GM19455 (cell line): ENCODE measurements at regions not wholly inside any gene's neighbourhood (a gene's known extent, or its start where the extent isn't known, plus 50 kb on each side); places are given as distances from the start of the nearest gene placed in this dataset.
"Not testable (repeated sequence)": the region's sequence is repeated elsewhere in the genome, so short reads cannot be mapped to it uniquely, and the experiment has no call there.

Experiments used
- ATAC-seq: cut with Tn5 transposase; IDR thresholded peaks from one replicate; pipeline ENCODE4 v1.9.1; 2021; ENCODE audit not compliant: unreplicated experiment

DNA sequence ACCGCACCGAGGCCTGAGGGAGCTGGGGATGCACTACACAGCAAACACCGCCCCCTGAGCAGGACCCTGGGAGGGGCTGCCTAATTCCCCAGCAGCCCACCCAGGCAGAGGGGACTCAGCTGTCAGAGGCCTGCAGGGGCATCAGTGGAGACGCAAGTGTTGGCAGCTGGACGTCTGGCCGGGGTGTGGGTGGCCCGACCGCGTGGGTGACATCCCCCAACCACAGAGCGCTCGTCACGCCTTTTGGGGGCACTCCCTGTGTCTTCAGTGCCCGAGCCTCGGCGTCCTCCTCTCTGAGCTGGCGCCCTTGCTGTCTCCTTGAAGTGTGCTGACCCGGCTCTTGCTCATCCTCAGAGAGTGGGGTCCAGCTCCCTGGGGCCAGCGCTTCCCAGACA is 150.2 kb downstream of the BRD1 start:
- no peak for ATAC-seq

DNA sequence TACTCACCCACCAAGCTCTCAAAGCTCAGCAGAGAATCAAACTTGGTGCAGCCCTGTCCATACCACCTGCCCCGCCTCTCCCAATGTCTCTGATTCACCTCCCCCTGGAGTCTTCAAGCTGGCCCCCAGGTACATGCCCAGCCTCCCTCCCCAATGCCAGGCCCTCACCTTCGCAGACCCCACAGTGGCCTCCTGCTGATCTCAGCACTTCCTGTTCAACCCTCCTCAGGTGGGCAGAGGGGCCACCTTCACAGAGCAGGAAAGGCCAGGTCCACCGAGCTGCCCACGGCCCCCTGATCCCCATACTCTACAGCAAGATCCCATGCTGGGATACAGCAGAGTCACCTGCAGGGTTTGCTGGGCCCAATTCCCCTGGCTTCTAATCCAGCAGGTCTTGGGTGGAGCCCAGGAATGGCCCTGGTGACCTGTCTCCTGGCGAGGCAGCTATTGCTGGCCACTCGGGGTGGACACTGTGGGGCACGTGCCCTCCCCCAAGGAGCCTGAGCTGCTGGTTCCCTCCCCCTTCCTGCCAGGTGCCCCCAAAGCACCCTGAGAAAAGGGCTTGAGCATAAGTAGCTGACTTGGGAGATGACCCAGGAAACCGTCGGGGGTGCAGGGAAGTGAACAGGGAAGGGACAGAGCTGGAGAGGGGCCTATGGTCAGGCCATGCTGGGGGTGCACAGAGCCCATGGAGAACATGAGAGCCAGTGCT is 150.7 kb downstream of the BRD1 start:
- ATAC-seq: no peak

DNA sequence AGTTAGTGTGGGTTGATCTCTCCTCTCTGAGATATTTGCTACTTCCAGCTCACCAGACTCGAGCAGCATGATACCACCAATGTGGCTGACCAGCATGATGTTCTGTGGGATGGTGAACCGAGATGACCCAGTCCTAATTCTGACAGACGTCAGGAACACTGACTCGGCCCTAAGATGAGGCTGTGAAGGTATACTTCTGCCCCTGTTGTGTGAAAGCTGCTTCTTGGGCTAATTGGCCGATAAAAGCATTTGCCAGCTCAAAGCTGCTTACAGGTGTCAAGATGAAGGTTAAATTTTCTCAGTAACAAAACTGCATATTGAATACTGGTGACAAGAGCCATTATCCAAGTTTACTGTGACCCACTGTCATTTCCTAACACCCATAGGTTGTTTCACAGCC is 151.4 kb downstream of the BRD1 start:
- ATAC-seq: no peak

DNA sequence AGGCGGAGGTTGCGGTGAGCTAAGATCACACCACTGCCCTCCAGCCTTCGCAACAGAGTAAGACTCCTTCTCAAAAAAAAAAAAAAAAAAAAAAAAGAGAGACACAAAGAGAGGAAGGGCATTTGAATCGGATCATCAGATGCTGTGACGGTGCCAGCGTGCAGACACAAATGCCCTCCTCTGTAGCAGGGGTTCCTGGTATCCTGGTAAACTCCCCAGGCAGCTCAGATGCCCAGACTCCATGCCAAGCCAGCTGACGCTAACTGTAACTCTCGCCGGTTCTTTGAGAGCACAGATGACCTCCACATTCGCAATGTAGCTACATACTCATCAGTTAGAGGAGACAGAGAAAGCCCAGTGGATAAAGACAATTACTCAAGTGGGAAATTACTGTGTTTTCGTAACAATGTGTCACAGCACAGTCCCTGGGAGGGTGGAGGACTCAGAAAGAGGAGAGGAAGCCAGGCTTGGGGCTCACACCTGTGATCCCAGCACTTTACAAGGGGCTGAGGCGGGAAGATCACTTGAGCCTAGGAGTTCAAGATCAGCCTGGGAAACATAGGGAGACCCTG is 153.1 kb downstream of the BRD1 start:
- no peak for ATAC-seq

DNA sequence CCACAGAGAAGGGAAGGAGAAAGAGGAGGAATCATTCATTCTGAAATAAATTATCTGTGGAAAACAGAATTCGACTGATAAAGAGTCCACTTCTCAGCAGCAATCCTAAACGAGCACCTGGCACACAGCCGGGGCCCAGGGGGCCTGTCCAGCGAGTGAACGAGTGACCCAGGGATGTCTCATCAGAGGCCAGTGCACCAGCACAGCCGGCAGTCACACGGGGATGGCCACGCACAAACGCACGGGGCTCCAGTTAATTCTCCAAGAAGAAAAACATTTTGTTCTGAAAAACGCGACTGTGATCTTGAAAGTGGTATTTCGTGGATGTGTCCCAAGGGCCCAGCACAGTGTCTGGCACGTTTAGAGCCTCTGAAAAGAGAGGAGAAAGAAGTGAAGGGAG is 154.6 kb downstream of the BRD1 start:
- no peak for ATAC-seq

DNA sequence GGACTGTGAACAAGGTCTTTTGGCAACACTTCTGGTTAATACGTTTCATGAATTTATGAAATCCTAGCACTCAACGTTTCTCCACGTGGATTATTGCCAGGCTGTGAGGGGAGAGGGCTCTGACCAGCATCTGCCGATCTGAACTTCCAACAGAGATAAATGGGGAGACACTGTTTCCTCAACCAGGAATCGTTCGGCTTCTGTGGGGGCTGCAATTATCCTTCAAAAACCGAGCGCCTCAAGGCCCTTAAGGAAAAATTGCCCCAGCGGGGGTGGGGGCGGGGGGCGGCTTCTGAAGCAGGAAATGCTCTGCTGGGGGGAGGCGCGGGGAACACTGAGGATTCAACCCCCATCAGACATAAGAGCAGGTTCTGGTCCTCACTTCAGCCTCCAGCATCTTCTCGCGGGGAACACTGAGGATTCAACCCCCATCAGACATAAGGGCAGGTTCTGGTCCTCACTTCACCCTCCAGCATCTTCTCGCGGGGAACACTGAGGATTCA is 155.6 kb downstream of the BRD1 start:
- ATAC-seq: no peak

DNA sequence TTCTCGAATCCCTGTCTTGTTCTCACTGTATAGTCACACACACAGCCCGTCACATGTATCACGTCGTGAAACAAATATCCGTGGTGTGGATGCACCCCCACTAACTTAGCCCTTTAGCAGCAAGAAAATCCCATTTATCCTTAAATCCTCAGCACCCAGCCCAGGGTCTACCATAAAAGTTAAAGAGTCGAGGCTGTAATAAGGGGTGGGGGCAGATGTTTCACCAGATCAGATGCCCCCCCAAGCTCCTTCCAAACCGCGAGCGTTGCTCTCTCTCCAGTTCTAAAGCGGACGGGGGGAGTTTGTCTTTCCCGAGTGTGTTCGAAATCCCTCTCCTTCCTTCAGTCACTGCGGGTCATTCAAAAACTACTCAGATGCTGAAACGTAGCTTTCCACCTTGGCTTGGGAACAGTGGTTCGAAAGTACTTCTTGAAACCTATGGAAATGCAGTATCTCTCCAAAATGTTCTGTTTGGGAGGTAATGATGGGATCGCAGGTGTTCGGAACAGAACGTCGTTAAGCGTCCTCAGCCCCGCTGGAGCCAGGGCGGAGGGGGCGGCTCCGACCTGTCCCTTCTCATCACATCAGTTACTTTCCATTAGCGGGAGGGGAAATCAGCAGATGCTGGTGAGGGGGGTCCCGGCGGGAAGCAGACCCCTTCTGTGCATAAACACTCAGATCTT is 156.2 kb downstream of the BRD1 start:
- ATAC-seq: no peak

DNA sequence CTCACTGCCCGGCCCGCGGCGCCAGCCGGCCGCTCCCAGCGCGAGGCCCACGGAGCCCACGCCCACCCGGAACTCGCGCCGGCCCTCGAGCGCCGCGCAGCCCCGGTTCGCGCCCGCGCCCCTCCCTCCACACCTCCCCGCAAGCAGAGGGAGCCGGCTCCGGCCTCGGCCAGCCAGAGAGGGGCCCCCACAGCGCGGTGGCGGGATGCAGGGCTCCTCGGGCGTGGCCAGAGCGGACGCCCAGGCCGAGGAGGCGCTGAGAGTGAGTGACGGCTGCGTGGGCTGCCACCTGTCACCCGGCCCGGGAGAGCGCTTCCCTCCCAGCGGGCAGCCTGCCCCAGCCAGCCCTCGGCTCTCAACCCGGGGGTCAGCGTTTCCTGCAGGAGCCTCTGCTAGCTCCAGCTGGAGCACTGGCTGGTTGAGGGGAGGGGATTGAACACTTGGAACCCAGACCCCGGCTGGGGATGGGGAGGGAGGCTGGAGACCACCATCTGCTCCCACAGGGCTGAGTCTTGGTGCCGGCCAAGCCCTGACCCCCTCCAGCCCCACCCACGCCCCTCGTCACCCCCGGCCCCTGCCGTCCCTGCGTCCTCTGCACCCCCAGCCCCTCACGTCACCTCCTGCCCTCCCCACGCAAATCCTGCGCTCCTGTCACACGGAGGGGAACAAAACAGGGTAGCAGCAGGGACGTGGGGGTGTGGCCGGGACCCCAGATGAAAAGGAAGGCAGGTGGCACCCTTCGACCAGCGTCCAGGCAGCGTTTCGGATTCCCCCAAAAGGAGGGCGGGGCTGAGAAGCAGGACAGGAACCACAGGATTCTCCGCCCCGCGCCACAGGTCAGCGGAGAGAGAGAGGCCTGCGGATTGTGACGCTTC is 157.0 kb downstream of the BRD1 start:
- no peak for ATAC-seq

DNA sequence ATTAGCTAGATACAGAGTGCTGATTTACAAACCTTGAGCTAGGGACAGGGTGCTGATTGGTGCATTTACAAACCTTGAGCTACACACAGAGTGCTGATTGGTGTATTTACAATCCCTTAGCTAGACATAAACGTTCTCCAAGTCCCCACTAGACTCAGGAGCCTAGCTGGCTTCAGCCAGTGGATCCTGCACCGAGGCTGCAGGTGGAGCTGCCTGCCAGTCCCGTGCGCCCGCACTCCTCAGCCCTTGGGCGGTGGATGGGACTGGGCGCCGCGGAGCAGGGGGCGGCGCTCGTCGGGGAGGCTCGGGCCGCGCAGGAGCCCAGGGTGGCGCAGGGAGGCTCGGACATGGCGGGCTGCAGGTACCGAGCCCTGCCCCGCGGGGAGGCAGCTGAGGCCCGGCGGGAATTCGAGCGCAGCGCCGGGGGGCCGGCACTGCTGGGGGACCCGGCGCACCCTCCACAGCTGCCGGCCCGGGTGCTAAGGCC is 157.7 kb downstream of the BRD1 start:
- not testable (repeated sequence) for ATAC-seq

DNA sequence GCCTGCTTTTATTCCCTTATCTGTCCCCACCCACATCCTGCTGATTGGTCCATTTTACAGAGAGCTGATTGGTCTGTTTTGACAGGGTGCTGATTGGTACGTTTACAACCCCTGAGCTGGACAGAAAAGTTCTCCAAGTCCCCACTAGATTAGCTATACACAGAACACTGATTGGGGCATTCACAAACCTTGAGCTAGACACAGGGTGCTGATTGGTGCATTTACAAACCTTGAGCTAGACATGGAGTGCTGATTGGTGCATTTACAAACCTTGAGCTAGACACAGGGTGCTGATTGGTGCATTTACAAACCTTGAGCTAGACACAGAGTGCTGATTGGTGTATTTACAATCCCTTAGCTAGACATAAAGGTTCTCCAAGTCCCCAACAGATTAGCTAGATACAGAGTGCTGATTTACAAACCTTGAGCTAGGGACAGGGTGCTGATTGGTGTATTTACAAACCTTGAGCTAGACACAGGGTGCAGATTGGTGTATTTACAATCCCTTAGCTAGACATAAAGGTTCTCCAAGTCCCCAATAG is 158.2 kb downstream of the BRD1 start:
- not testable (repeated sequence) for ATAC-seq

DNA sequence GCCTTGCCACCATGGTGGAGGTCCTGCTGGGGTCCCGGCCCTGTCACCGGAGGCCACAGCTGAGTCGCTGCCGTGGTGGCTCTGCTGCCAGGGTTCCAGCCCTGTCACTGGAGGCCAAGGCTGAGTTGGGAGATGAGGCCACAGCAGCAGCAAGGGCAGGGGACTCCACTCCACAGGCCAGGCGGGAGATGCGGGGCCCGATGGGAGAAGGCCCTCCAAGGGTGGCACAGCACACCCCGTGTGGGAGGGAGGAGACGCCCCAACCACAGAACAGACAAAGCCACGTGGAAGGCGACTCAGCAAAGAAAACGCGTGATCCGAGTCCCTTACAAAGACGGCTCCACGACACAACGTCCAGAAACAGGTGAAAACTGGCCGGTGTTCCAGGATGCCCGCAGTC is 159.3 kb downstream of the BRD1 start:
- ATAC-seq: no peak

DNA sequence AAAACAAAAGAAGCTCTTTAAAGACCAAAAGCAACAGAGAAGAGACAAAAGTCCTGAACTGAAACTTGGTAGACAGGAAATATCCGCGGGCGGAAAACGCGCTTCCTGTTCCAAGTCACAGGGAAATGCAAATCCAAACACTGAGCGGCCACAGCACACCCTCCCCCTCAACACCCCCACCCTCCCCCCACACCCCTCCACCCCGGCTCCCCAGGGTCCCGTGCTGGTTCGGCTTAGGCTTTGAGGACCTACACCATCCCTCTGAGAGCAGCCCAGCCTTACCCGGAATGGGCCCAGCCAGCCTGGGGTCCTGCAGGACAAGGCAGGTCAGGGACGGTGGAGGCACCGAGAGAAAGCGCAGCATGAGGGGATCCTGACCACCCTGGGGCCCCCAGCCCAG is 160.4 kb downstream of the BRD1 start:
- ATAC-seq: no peak

DNA sequence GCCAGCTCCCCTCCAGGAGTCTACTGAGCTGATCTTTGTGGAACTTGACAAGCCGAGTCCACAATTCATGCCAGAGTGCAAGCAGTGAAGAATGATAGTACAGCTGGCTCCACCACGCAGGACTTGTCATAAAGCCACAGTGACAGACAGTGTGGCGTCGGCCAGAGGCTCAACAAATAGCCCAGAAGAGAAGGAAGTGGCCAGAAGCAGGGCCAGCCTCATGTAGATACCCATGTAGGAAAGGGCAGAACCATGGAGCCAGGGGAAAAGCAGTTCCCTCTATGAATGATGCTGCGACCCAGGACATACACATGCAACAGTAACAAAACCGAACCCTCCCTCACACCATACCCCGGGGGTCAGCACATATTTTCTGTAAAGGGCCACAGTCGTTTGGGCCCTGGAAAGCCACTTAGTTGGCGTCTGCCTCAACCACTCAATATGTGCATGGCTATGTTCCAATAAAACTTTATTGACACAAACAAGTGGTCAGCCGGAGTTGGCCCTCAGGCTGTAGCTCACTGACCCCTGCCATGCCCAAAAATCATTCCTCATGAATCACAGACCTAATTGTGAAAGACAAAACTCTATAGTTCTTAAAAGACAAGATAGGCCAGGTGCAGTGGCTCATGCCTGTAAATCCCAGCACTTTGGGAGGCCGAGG is 161.4 kb downstream of the BRD1 start:
- no peak for ATAC-seq

DNA sequence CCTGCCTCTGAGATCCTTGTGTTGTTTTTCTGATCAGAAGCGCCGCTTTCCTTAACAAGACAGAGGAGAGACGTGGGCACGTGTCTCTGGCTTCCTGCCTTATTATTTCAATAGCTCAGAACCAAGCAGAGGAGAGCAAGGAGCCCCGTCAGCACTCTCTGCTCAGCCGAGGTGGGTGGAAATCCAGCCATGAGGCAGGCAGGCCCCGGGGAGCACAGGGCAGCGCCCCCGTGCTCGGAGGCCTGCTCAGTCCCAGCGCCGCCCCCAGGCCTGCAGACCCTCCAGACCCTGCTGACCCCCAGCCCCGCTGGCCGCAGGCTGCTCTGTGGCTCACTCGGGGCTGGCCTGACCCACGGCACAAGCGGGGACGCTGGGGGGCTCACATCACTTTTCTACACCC is 162.8 kb downstream of the BRD1 start:
- no peak for ATAC-seq

DNA sequence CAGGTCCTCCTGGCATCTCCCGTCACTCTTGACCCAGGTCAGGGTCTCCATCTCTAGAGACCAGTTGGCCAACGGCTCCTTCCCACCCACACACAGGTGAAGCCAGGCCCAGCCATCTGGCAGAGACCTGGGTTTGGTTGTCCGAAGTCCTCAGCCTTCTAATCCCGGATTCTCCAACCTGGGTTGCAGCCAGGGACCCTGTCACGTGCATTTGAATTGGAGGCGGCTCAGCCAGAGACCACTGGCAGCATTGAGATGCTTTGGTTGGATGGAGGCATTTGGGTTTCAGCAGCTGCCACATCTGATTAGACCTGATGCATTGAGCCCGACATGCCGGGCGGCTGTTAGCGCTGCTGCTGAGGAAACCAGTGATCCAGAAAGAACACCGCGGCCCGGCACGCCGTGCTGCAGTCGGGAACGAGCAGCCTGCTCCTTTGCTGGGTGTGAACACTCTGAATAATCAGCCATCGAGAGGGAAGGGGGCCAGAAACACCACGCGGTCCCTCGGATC is 163.2 kb downstream of the BRD1 start:
- ATAC-seq: no peak

DNA sequence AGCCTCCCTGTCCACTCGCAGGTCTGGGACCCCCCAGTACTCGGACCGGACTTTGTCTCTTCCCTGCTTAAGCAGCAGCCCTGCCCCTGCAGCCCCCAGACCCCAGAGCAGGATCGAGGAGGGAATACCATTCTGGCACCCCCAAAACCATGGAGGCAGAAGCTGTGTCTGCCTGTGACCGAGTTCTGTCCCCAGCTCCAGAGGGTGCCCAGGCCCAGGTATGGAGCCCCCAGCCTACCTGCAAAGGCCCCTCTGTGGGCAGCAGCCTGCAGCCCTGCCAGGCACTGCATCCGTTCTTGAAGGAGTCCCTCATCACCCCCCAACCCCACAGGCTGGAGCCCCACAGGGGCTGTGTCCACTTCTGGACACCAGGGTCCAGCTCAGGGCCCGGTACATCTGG is 163.8 kb downstream of the BRD1 start:
- ATAC-seq: no peak

DNA sequence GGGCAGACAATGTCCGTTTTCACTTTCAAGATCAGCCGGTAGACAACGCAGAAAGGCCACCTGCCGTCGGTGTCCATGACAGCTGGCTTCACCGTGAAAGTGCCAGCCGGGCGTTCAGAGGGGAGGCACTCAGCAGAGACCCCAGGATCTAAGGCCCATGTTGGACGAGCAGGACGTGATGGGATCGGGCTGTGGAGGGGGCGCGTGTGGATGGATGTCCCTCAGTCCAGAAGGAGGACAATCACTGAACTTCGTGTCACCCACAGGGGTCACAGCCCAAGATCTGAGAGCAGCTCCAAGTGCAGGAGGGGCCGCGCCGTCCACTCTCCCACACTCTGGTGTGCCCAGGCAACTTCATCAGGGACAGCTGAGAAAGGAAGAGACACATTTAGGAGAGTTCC is 164.4 kb downstream of the BRD1 start:
- no peak for ATAC-seq

DNA sequence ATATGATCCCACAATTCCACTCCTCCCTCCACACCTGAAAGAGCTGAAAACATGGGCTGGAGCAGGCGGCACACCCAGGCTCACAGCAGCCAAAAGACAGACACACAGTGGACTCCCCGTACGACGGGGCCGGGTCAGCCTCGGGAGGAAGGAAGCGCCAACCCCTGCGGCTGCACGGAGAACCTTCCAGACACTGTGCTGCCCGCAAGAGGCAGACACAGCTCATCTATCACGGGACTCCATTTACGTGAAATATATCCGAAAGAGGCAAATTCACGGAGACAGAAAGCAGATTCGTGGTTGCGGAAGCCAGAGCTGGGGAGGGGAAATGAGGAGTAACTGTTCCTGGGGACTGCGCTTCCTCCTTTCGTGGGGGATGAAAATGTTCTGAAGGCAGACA is 165.0 kb downstream of the BRD1 start:
- ATAC-seq: no peak

DNA sequence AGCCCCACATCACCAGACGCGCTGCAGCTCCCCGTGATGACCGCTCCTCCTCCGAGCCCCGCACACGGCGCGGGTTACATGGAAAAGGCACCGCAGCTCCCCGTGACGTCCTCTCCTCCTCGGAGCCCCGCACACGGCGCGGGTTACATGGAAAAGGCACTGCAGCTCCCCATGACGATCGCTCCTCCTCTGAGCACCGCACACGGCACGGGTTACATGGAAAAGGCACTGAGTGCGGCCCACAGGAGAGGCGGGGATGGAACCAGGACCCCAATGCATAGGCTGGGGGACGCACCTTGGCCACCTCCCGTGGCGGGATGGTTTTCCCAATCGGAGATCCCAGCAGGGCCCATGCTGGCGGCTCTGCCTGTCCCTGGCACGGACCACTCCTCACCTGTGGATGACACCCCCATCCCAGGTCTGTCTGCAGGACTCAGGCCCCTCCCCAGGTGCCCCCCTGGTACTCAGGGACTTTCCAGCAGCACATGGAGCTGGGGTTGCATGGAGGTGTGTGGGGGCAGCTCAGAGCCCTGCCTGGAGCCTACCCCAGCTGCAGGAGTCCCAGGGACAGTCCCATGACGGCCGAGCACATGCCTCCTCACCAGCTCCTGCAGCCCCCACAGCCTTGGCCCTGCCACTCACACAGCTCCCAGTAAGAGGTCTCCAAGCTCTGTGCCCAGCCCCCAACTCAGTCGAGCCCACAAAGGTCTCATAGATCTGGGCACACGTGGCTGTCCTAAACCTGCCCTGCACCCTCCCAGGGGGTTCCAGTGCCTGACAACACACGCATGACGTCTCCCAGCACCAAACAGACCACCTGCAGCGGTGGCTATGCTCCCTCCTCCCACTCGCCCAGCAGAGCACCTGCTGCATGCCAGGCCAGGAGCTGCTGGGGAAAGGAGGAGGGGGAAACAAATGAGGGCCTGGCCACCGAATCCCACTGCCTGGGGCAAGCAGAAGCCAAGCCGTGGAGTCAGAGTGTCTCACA is 166.6 kb downstream of the BRD1 start:
- no peak for ATAC-seq
